ENCODE measurements at regions not wholly inside any gene's neighbourhood (a gene's known extent, or its start where the extent isn't known, plus 50 kb on each side); places are given as distances from the start of the nearest gene placed in this dataset.
"Not testable (repeated sequence)": the region's sequence is repeated elsewhere in the genome, so short reads cannot be mapped to it uniquely, and the experiment has no call there.

GRCh38 chr6:145274083-145274482 lies 461.2 kb downstream of the EPM2A start:
- no peak for DNase-seq (ENCODE audit: extremely low read depth in 1 of 2, low read depth in 1 of 2)

- no peak for DNase-seq (ENCODE audit: extremely low read depth in 1 of 2, low read depth in 1 of 2)
Observed at GRCh38 chr6:145275019-145275418, 460.3 kb downstream of the EPM2A start.

- no peak for DNase-seq (ENCODE audit: extremely low read depth in 1 of 2, low read depth in 1 of 2)
Observed at GRCh38 chr6:145275787-145276186, 459.5 kb downstream of the EPM2A start.

GRCh38 chr6:145276756-145277155 lies 458.6 kb downstream of the EPM2A start:
- DNase-seq (ENCODE audit: extremely low read depth in 1 of 2, low read depth in 1 of 2), result no peak

GRCh38 chr6:145277358-145278086 lies 457.8 kb downstream of the EPM2A start:
- no peak for DNase-seq (ENCODE audit: extremely low read depth in 1 of 2, low read depth in 1 of 2)

GRCh38 chr6:145278163-145278807 lies 457.0 kb downstream of the EPM2A start:
- DNase-seq (ENCODE audit: extremely low read depth in 1 of 2, low read depth in 1 of 2), result no peak

- no peak for DNase-seq (ENCODE audit: extremely low read depth in 1 of 2, low read depth in 1 of 2)
Observed at GRCh38 chr6:145279551-145279950, 455.8 kb downstream of the EPM2A start.

GRCh38 chr6:145279993-145280392 lies 455.3 kb downstream of the EPM2A start:
- no peak for DNase-seq (ENCODE audit: extremely low read depth in 1 of 2, low read depth in 1 of 2)

- not testable (repeated sequence) for DNase-seq (ENCODE audit: extremely low read depth in 1 of 2, low read depth in 1 of 2)
Observed at GRCh38 chr6:145283209-145283608, 452.1 kb downstream of the EPM2A start.

GRCh38 chr6:145283856-145284255 lies 451.5 kb downstream of the EPM2A start:
- no peak for DNase-seq (ENCODE audit: extremely low read depth in 1 of 2, low read depth in 1 of 2)

GRCh38 chr6:145286916-145287315 lies 448.4 kb downstream of the EPM2A start:
- DNase-seq (ENCODE audit: extremely low read depth in 1 of 2, low read depth in 1 of 2), result no peak

GRCh38 chr6:145289573-145289972 lies 445.7 kb downstream of the EPM2A start:
- DNase-seq (ENCODE audit: extremely low read depth in 1 of 2, low read depth in 1 of 2), result no peak

GRCh38 chr6:145290122-145290521 lies 445.2 kb downstream of the EPM2A start:
- DNase-seq (ENCODE audit: extremely low read depth in 1 of 2, low read depth in 1 of 2), result no peak

GRCh38 chr6:145292066-145292465 lies 443.3 kb downstream of the EPM2A start:
- DNase-seq (ENCODE audit: extremely low read depth in 1 of 2, low read depth in 1 of 2), result no peak

- DNase-seq (ENCODE audit: extremely low read depth in 1 of 2, low read depth in 1 of 2), result no peak
Observed at GRCh38 chr6:145294942-145295341, 440.4 kb downstream of the EPM2A start.

GRCh38 chr6:145295746-145296145 lies 439.6 kb downstream of the EPM2A start:
- no peak for DNase-seq (ENCODE audit: extremely low read depth in 1 of 2, low read depth in 1 of 2)

- DNase-seq (ENCODE audit: extremely low read depth in 1 of 2, low read depth in 1 of 2), result no peak
Observed at GRCh38 chr6:145305670-145306069, 429.6 kb downstream of the EPM2A start.

GRCh38 chr6:145306489-145306888 lies 428.8 kb downstream of the EPM2A start:
- no peak for DNase-seq (ENCODE audit: extremely low read depth in 1 of 2, low read depth in 1 of 2)

GRCh38 chr6:145309842-145310535 lies 425.3 kb downstream of the EPM2A start:
- no peak for DNase-seq (ENCODE audit: extremely low read depth in 1 of 2, low read depth in 1 of 2)

GRCh38 chr6:145312481-145312880 lies 422.8 kb downstream of the EPM2A start:
- DNase-seq (ENCODE audit: extremely low read depth in 1 of 2, low read depth in 1 of 2), result no peak

GRCh38 chr6:145313041-145313855 lies 422.1 kb downstream of the EPM2A start:
- no peak for DNase-seq (ENCODE audit: extremely low read depth in 1 of 2, low read depth in 1 of 2)

Data from activated CD8-positive, alpha-beta memory T cell treated with anti-CD3 and anti-CD28 coated beads for 1 hour (primary cell).